NCI-H2081 treated with DMSO at 0.1 percent for 48 hours (cell line): ENCODE measurements at regions not wholly inside any gene's neighbourhood (a gene's known extent, or its start where the extent isn't known, plus 50 kb on each side); places are given as distances from the start of the nearest gene placed in this dataset.

Experiments
- DNase-seq: peaks from one replicate; lab custom pipeline; 2025; lab: John Stamatoyannopoulos, UW

DNA sequence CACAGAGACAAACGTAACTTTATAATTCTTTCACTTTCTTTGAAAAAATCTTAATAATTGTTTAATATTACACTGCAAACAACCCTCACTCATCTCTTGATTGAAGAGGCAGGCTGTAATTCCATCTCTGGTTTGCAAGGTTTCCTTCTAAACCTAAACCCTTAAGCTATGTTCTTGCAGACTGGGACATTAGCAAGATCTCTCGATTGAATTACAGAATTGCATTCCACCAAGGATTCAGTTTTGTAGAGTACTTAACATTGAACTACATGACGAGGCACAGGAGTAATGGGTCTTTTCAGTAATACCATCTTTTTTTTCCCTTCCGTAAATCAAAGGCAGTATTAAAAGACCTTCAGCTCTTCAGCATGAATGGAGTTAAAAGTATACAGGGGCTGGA is 111.6 kb upstream of the EEF1E1 start:
- no peak for DNase-seq

DNA sequence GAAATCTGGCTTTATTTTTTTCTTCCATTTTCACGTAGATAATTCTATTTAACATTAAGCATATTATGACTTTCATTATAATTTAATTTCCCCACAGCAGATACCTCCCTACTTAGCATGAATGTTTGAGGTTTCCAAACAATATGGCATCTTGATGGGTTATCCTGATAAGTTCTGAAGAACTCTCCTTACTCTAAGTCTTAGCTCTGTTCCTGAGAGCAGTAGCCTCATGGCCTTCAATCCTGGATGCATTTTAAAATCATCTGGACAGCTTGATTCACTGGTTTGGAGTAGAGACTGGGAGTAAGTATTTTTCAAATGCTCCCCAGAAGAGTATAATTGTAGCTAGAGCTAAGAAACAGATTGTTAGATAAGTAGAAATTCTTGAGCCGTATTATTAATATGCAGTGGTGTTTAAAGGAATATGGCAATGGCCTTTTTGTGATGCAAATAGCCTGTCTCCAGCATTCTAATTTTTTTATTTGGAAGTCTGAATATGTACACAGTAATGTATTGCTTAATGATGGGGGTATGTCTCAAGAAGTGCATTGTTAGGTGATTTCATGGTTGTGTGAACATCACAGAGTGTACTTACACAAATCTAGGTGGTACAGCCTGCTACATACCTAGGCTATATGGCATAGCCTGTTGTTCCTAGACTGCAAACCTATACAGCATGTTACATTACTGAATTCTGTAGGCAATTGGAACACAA is 110.5 kb upstream of the EEF1E1 start:
- DNase-seq: no peak

DNA sequence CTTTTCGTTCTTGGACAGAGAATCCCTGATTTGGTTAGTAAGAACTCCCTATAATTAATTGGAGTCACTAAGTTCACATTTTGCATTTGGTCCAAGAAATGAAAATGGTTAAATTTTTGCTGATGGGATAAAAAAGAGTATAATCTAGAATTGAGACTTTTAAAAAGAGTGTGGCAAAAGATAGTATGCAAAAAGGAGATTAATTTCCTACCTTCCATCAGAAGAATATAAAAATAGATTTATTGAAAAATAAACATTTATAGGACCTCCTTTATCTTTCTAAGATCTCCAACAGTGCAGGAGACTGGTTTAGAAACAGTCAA is 105.5 kb upstream of the EEF1E1 start:
- no peak for DNase-seq

DNA sequence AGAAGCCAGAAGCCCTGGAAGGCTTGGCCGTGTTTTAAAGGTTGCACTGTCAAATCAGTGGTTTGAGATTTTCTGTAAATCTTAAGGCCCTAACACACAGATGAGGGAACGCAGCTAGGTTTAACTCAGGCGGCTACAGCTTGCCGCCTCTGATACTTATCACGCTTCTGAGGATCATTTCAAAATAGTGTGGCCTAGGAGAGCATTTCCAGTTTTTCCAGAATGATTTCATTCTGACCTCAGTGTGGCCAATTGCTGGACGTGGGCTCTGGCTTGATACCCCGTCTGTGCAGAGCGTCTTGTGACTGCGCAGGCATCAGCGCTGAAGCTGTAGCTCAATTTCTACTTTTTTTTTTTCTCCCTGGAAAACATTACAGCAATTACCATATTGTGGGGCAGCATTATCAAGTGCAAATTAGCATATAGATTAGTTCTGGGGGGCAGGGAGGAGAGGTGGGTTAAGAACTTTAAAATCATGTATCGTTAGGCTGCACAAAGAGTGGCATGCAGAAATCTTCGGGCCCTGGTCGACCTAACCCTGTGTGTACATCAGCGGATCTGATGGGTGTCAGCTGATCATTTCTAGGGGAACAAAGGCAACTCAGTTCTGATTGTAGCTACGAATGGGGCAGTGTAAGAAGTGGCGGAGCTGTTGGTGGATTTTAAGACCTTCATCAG is 105.0 kb upstream of the EEF1E1 start:
- DNase-seq: no peak

DNA sequence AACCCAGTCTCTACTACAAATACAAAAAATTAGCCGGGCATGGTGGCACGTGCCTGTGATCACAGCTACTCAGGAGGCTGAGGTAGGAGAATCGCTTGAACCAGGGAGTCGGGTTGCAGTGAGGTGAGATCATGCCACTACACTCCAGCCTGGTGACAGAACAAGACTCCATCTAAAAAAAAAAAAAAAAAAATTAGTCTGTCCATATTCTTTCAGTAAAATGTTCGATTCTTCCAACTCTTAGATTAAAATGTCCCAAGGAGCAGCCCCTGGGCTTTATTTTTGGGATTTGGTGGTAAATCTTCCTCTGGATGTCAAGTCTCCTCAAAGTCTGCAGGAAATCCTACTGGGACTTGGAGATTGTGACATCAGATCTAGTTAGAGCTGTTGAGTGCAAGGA is 101.0 kb upstream of the EEF1E1 start:
- no peak for DNase-seq

DNA sequence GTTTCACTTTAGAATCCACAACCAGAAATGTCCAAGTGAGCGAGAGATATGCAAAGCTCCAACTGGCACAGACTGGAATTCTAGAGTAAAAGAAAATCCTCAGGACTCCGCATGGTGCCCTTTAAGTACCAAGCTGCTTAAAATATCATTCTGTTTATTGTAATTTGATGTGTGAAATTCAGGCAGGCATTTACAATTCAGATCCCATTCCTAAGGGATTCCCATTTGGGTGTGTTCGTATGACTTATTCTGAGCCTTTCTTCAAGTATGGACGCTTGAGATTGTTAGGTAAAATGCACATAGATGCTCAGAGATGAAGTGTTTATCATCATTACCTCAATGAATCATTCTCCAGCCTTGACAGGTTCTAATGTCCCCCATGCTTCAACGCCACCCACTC is 99.3 kb upstream of the EEF1E1 start:
- no peak for DNase-seq

DNA sequence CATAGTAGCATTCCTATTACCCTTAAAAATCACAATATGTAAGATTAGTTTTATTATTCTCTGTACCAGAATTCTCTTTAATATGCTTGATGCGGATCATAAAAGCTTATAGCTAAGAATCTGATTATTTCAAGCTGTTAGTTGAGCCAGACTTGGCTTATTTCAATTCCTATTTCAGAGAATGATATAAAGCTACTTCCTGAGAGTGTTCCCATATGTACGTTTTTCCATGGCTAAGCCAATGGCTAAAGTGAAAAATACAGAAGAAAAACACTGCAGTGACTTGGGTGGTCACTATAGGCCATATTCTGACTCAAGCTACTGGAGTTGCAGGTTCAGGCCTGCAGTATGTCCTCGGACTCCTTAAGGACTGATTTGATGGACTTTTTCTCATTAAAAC is 97.9 kb upstream of the EEF1E1 start:
- no peak for DNase-seq

DNA sequence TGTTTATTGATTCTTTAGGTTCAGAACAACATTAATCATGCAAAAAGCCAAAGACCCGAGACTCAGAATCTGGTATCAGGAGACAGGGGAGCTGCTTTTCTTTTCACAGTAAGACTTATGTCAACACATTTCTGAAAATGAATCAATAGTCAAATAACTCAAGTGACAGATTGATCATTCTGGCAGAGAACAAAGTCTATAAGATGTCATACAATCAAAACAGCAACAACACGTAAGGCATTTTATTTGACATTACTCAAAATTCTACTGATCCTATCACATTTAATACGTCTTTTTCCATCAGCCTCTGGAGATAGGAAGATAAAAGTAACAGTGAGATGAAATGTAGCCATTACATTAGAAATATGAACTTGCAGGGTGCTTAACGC is 93.4 kb upstream of the EEF1E1 start:
- DNase-seq: no peak

DNA sequence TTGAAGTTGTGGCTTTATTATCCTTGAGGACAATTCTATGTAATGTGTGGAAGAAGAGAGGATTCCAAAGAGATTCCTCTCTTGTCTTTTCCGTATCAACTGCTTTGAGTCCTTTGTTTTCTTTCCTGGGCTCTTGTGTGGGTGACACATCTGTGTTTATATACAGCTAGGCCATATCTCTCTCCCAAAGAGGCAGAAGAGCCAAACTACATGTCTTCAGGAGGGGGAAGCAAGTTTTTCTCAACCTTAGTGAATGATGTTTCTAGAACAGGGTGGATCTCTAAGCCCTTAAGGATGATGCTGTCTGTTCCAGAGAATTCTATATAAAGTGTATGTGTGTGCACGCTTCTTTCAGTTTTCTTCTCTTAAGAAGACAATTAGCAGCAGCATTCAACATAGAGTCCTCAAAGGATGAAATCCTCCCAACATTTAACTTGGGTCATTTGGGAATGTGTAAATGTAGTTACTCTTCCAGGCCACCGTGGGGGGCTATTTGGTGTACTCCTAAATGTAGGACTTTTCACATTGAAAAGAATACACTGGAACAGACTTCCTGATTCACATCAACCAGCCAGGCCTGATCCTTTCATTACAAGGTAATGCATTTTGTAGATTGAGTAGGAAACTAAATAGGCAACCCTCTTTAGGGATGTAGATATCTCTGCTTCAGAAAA is 92.8 kb upstream of the EEF1E1 start:
- DNase-seq: no peak

DNA sequence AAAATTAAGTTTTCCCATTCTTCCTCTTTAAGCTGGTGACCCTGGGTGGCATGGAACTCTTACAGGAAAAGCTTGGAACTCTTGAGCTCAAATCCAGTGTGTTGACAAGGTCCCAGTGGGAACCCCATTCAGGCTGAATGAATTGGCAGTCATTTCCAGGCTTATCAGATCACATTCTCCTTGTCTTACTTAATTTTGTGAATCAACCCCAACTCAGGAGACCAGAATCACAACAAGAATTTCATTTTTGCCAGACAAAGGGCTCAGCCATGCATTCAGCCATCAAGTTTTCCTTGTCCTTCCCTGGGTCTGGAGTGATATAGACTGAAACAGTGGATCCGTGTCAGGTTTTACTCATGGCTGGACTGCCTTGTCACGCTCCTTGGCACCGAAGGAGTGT is 92.1 kb upstream of the EEF1E1 start:
- DNase-seq: no peak

DNA sequence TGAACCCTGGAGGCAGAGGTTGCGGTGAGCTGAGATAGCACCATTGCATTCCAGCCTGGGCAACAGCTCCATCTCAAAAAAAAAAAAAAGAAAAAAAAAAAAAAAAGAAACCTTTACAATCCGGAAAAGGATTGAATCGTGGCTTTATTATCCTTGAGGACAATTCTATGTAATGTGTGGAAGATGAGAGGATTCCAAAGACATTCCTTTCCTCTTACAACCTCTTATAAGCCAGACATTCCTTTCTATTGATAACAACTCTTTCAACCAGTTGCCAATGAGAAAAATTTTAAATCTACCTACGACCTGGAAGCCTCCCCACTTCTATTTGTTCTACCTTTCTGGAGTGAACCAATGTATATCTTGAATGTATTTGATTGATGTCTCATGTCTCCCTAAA is 91.2 kb upstream of the EEF1E1 start:
- DNase-seq: no peak

DNA sequence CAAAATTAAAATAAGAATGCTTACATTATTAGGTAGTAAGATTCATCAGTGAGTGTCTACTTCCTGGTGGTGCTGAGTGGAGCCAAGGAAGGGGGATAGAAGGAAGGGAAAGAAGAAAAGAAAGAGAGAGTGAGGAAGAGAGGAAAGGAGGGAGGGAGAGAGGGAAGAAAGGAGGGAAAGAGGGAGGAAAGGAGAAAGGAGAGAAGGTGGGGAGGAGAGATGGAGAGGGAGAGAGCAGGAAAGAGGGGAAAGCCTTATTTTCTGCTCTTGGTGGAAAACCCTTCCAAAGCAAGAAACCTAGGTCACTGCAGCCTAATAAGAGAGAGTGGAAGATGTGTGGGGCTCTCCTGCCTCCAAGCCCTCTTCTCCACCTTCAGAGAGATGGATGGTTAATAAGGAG is 90.2 kb upstream of the EEF1E1 start:
- DNase-seq: no peak

DNA sequence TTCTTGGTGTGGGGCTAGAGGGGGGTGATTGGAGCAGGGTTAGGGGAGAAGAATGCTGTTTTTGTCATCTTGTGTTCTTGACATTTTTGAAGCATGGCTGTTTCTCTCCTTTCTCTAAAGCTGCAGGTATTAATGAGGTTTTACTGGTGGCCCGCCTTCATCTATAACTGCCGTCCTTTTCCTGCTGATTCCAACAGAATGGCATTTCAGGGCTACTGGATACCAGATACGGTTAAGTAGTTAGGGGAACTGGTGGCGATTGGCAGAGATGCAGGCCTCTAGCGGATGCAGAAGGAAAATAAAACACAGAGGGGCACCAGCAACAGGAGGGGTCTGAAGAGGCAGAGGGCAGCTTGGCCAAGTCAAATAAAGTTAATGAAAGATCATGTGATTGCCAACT is 89.7 kb upstream of the EEF1E1 start:
- no peak for DNase-seq

DNA sequence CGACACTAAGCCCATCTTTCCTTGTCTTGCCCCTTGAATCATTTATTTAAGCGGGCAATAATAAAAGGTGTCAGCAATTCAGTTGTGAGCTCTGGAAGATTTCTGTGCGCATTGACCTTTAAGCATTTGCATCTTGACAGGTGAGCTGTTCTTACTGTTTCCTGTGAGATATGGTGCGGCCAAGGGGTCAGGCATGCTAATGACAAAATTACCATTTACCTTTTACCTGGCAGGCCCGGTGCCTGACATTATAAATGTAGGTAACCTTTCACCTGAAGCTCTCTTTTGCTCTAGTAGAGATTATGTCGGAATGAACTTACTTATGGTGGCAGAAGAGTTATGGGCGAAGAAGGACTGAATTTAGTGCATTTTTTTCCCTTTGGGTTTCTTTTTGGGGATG is 89.3 kb upstream of the EEF1E1 start:
- DNase-seq: no peak

DNA sequence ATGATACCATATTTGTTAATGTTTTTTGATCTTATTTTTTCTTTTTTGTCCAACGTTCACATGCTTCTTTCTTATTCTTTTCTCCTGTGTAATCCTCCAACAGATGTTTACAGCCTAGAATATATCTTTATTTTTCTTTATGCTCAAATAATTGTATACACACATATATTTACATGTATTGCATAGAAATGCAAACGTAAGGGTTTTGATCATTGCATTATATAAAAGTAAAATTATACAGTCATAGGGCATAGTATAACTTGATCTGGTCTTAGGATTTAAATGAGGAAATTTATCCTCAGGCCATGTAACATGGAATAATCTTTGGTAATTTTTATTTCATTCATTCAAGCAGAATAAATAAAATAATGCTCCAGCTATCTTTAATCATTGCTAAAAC is 84.9 kb upstream of the EEF1E1 start:
- no peak for DNase-seq

DNA sequence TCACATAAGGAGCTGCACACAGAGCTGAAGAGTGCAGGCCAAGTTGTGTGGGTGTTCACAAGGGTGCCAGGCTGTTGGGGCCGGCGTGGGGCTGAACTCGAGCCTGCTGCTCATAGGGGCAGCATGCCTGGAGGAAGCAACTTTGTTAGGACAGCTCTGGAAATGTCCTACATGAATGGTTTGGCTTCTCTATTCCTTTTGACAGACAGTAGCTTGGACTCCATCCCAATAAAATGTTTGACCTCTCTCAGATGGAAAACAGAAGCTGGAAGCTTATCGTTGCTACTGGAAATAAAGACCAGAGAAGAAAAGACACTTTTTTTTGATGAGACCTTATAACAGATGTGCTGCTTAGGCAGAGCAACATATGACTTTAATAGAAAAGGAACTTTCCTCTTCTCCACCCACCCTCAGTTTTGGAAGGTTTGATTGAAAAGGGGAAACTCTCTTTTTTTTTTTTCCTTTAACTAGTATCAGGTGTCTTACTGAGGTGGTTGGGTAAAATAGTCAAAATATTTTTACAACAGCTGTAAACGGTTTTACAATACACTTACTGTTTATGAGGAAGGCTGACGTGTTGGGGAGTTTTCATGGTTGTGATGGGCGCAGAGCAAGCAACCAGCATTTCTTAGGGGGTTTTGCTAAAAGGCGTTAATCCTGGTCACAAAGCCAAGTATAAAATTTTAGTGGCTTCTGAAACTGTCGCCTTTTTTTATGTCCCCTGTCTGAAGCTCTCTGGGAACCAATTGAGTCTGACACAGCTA is 80.7 kb upstream of the EEF1E1 start:
- no peak for DNase-seq

DNA sequence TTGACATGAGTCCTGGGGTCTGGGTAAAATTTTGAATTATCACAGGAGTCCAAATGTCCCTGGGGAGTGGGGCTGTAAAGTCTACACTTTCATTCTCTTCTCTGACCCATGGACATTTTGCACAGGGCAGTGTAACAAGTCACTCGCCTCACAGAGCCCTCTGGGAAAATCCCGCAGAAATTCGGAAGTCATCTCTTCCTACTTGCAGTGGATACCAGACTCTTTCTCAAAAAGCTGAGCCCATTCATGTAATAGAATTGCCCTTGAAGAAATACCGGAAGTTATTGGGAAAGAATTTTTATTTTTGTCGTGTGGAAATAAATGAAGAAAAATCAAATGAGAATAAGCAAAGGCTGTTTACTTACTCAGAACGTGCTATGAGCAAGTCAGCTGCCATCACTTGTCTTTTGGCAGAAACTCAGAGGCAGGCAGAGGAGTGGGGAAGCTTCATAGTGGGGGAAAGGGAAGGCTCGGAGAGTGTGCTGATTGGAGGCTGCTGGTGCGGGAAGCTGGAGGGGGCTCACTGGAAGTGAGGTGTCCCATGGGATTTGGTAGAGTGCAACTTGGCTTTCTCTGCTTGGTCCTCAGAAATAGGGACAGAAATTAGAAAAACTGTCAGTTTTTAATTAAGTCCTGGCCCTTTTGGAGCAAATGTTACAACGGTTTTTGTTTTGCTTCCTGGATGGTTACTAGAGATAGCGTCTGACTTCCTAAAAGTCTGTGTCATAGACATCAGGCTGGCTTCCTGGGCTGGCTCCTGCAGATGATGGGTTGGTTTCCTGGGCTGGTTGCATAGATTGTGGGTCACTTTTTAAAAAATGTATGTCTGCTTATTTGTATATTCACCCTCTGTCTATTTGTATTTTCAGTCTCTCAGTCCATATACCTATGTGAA is 79.8 kb upstream of the EEF1E1 start:
- no peak for DNase-seq

DNA sequence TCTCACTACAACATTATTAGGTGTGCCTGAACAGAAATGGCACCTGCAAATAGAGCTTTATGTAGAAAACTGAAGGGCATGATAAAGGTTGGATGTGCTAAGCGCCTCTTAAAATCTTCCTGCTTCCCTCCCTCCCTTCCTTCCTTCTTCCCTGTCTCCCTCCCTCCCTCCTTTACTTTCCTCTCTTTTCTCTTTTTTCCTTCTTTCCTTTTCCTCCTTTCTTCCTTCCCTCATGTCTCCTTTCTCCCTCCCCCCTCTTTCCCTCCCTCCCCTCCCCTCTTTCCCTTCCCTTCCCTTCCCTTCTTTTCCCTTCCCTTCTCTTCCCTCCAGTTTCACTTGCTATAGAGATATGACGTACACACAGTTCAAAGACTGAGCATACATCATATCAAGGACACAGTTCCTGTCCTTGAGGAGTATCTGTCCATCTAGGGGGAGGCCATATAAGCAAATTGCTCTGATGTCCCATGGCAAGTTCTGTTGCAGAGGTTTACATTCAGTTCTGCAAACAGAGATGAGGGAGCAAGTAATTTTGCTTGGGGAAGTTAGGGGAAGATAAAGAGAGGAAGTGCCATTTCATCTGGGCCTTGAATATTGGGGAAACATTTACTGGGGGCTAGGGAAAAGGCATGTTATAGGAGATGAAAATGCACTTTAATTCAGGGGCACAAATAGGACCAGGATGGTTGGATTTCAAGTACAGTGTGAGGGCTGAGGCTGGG is 79.0 kb upstream of the EEF1E1 start:
- no peak for DNase-seq

DNA sequence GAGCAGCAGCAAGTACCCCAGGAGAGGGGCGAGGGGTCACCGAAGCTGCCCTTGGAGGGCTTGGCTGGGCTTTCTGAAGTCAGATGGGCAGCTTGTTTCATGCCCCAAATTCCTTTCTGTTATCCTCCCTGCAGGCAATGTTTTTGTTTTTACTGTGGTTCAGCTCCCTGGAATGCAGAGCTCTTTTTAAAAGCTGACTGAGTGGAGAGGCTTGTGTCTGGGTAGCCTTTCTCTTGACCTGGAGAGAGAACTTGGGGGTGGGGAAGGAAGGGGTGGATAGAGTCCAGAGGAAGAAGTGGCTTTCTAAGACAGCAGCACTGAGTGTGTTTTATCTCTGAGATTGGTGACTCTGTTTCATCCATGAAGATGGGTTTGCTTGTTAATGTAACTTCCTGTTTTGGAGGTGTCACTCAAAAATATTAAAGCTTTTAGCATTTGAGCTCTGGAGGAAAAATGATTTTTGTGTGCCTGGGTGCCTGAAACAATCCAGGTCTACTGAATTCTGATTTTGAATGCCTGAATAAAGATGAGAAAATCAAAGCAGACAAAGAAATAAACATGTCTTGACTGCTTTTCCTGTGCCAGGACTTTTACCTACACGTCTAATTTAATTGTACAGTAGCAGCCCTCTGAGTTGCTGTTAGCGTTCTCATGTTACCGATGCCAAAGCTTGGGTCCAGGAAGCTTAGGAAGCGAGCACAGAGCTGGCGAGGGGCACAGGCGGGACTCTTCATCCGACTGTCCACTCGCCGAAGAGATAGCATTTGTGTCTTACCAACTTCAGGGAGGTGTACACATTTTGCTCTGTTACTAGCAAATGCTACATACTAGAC is 78.2 kb upstream of the EEF1E1 start:
- DNase-seq: no peak

DNA sequence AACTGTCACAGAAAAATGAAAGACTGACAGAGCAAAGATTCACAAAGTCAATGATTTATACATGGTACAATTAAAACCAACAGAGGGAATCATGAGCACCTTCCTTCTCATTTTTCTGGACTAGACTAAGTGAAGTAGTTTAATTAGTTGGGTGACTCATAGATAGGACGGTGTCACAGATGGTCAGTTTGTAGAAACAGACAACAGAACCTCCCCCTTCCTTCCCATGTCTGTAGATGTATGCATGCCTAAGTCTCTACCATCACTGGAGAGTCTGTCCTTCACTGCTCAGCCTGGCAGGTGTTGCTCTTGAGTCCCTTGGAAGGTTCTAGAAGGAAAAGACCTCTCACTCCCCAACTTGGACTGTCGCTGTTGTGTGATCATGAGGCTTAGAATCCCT is 75.4 kb upstream of the EEF1E1 start:
- DNase-seq: no peak
